ENCODE measurements at regions not wholly inside any gene's neighbourhood (a gene's known extent, or its start where the extent isn't known, plus 50 kb on each side); places are given as distances from the start of the nearest gene placed in this dataset.
"Not testable (repeated sequence)": the region's sequence is repeated elsewhere in the genome, so short reads cannot be mapped to it uniquely, and the experiment has no call there.

- no peak for DNase-seq (ENCODE audit: low spot score)
Observed at GRCh38 chr10:30531751-30532530, 97.6 kb downstream of the LYZL2 start.

GRCh38 chr10:30529373-30529998, 95.5 kb downstream of the MAP3K8 start:
- DNase-seq (ENCODE audit: low spot score), result peak; percentile 20

- DNase-seq (ENCODE audit: low spot score), result no peak
Observed at GRCh38 chr10:30528429-30528786, 94.4 kb downstream of the MAP3K8 start.

GRCh38 chr10:30527623-30528428, 93.8 kb downstream of the MAP3K8 start:
- no peak for DNase-seq (ENCODE audit: low spot score)

GRCh38 chr10:30522661-30523078, 88.7 kb downstream of the MAP3K8 start:
- DNase-seq (ENCODE audit: low spot score), result not testable (repeated sequence)

GRCh38 chr10:30518907-30519306, 84.9 kb downstream of the MAP3K8 start:
- DNase-seq (ENCODE audit: low spot score), result no peak

All from putamen (tissue), 1 donor.